ENCODE measurements at regions not wholly inside any gene's neighbourhood (a gene's known extent, or its start where the extent isn't known, plus 50 kb on each side); places are given as distances from the start of the nearest gene placed in this dataset.

- no peak for DNase-seq
- intact Hi-C loops (cut with DNase I) = no loop called here
- no peaks in the 10 kb centered on the region for H3K9me3 ChIP-seq (replicated peaks in 1 of 3)
- TF ChIP-seq CTCF (IDR thresholded peaks at IDR 0.05) = no peak
- no peak for TF ChIP-seq POLR2A (IDR thresholded peaks at IDR 0.05)
- H3K4me1 ChIP-seq (replicated peaks in 1 of 2) = no peaks in the 10 kb centered on the region
- no peak overlapping the region for H3K4me3 ChIP-seq
- no peaks in the 10 kb centered on the region for H3K36me3 ChIP-seq (replicated peaks in 1 of 2)
- 89 to 93% (median 89%) methylated on average over 9 of the region's 9 CpGs for WGBS, 4 donors
- H3K27me3 ChIP-seq = no peaks in the 10 kb centered on the region
- no peak overlapping the region for H3K27ac ChIP-seq
Observed at GRCh38 chr11:114970927-114971645, 292.8 kb downstream of the NXPE2 start.

- Histone ChIP-seq H3K36me3 (replicated peaks in 1 of 2) (no peaks in the 10 kb centered on the region), H3K9me3 (replicated peaks in 1 of 3) (no peaks in the 10 kb centered on the region), H3K4me3 (no peak overlapping the region), H3K27ac (no peak overlapping the region), H3K4me1 (replicated peaks in 1 of 2) (no peaks in the 10 kb centered on the region), H3K27me3 (no peaks in the 10 kb centered on the region)
- intact Hi-C loops (cut with DNase I) = no loop called here
- TF ChIP-seq POLR2A (IDR thresholded peaks at IDR 0.05) = no peak
- no peak for TF ChIP-seq CTCF (IDR thresholded peaks at IDR 0.05)
- DNase-seq = no peak
- 48 to 70% (median 64%) methylated on average over 2 of the region's 2 CpGs for WGBS, 4 donors
Observed at GRCh38 chr11:114972105-114972504, 293.8 kb downstream of the NXPE2 start.

- no peaks in the 10 kb centered on the region for H3K9me3 ChIP-seq (replicated peaks in 1 of 3)
- H3K4me3 ChIP-seq = no peak overlapping the region
- 73 to 82% (median 79%) methylated on average over 4 of the region's 4 CpGs for WGBS, 4 donors
- H3K27me3 ChIP-seq = no peaks in the 10 kb centered on the region
- intact Hi-C loops (cut with DNase I) = no loop called here
- no peaks in the 10 kb centered on the region for H3K36me3 ChIP-seq (replicated peaks in 1 of 2)
- no peaks in the 10 kb centered on the region for H3K4me1 ChIP-seq (replicated peaks in 1 of 2)
- no peak overlapping the region for H3K27ac ChIP-seq
- TF ChIP-seq POLR2A (IDR thresholded peaks at IDR 0.05) (no peak), CTCF (IDR thresholded peaks at IDR 0.05) (no peak)
- DNase-seq = no peak
Observed at GRCh38 chr11:114977651-114978050, 299.3 kb downstream of the NXPE2 start.

- intact Hi-C loops (cut with DNase I) = no loop called here
- WGBS, 4 donors = 75 to 86% (median 79%) methylated on average over 1 of the region's 1 CpG
- Histone ChIP-seq H3K27ac (no peak overlapping the region), H3K36me3 (replicated peaks in 1 of 2) (no peaks in the 10 kb centered on the region), H3K4me1 (replicated peaks in 1 of 2) (peaks cover 0 to 9% of the 10 kb centered on the region in 2 donors), H3K27me3 (no peaks in the 10 kb centered on the region), H3K9me3 (replicated peaks in 1 of 3) (no peaks in the 10 kb centered on the region), H3K4me3 (no peak overlapping the region)
- no peak for DNase-seq
- TF ChIP-seq POLR2A (IDR thresholded peaks at IDR 0.05) = no peak
- no peak for TF ChIP-seq CTCF (IDR thresholded peaks at IDR 0.05)
Observed at GRCh38 chr11:114982141-114982540, 303.8 kb downstream of the NXPE2 start.

All from adrenal gland (tissue), 9 donors.